GM19025 (cell line): ENCODE measurements at regions not wholly inside any gene's neighbourhood (a gene's known extent, or its start where the extent isn't known, plus 50 kb on each side); places are given as distances from the start of the nearest gene placed in this dataset.

ENCODE experiments used
- ATAC-seq: cut with Tn5 transposase; IDR thresholded peaks from one replicate; pipeline ENCODE4 v1.9.1; 2021; ENCODE audit warnings: mild to moderate bottlenecking, low read depth, moderate library complexity; ENCODE audit not compliant: unreplicated experiment

- no peak for ATAC-seq
These were observed 486.4 kb downstream of the NPIPA7 start for GRCh38 chr16:16865374-16865773.

DNA sequence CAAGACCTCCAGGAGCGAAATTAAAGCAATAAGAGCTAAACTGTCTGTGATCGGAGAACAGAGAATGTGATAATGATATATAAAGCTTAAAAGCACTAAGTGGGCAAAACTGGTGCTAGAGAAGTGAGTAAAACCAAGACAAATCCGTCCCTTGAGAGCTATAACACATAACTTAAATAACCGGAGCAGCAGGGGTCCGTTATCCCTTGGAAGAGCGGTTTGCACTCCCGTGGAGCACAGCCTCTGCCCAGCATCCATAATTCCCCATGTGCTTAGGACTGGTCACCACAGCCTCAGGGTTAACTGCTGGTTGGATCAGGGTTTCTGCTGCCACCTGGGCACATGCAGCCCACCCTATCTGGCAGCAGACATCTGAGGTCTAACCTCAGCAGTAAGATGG lies 489.0 kb downstream of the NPIPA7 start:
- no peak for ATAC-seq

- ATAC-seq: no peak
These were observed 489.8 kb downstream of the NPIPA7 start for GRCh38 chr16:16868727-16869126.

DNA sequence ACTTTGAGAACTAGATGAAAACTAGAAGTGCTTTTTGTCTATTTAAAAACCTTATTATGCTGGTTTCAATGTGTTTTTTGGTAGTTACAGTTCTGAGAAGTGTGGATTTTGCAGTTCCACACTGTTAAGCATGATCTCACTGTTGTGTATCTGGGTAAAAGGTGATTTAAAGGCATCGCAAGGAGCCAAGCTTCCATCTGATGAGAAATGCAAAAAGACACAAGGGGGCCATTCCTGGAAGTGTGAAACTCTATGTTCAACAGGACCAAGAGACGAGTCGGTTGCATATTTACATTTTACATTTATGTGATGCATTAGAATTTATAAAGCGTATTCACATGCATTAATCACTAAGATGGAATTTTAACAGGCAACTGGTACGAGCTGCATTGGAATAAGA lies 490.8 kb downstream of the NPIPA7 start:
- ATAC-seq: no peak

DNA sequence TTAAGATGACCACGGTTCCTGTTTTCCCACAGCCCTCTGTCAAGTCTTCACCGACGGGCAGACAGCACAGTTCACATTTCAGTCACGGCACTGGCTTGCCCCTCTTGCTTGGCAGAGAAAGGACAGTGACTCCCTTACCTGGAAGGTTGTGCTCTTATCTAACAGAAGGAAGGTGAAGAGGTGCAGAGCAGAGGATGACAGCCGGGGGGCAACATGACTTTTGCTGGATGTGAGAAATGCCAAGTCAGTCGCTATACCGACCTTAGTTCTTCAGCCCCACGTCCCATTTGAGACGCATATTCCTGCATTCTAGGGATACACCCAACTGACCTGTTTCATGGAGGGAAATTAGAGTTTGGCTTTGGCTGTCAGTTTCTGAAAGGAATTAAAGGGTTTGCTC lies 492.3 kb downstream of the NPIPA7 start:
- ATAC-seq: no peak

- no peak for ATAC-seq
These were observed 498.1 kb downstream of the NPIPA7 start for GRCh38 chr16:16877061-16877460.

DNA sequence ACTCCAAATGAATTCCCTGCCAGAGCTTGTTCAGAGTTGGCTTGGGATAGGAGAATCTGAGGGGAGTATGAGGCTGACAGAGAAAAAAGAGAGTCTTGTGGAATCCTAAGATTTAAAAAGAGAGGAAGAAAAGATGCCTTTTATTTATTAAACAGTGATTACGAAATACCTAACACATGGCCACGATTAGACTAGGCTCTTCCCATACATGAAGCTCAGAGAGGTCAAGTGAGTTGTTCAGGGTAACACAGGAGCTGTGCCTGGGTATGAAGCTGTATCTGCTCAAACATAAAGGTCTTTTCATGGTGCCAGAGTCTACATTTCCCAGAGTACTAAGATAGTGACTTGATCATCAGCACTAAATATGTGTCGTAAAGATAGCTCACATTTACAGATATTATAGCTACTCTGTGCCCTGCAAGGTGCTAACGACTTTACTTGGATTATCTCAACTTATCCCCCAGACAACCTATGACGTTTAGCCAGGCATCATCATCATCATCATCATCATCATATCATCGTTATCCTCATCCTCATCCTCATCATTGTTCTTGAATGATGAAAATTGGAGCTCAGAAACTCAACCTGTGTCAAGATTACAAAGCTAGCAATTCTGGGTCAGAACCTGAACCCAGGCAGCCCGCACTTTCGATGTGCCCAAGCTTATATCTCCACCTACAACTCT lies 500.8 kb downstream of the NPIPA7 start:
- ATAC-seq: no peak

- ATAC-seq: no peak
These were observed 502.9 kb downstream of the NPIPA7 start for GRCh38 chr16:16881814-16882213.

GRCh38 chr16:16882766-16883165 lies 503.8 kb downstream of the NPIPA7 start:
- ATAC-seq: no peak

GRCh38 chr16:16884451-16884850 lies 505.5 kb downstream of the NPIPA7 start:
- ATAC-seq: no peak

DNA sequence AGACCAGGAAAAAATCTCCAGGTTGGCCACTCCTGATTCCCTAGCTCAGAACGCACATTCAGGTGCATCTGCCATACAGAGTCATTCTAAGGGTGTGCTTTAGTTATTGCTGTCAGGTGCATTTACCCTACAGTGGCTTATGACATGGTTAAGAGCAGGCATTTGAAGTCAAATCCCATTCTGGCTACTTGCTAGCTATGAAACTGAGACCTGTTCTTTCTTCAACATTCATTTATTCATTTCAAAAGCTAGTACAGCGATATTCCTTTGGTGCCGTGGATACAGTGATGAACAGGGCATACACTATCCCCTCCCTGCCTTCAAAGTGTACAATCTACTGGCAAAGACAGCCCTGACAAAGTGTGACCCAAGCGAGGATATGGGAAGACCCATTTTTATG lies 508.3 kb downstream of the NPIPA7 start:
- no peak for ATAC-seq

DNA sequence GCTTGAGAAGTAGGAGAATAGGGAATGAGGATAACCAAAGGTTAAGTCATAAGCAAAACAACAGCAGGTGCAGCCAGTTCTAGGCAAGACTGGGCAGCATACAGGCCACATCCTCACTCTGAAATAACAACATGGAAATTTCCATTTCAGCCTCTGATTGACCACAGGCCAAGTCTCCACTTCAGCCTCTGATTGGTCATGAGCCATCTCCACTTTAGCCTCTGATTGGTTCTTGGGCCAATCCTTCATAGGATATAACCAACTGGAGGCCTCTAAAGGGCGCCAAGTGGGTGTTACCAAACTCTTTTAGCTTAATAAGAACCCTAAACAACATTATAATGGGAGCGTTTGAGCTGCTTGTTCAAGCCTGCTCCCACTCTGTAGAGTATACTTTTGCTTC lies 512.0 kb downstream of the NPIPA7 start:
- ATAC-seq: no peak

GRCh38 chr16:16904601-16905000 lies 525.7 kb downstream of the NPIPA7 start:
- ATAC-seq: no peak

DNA sequence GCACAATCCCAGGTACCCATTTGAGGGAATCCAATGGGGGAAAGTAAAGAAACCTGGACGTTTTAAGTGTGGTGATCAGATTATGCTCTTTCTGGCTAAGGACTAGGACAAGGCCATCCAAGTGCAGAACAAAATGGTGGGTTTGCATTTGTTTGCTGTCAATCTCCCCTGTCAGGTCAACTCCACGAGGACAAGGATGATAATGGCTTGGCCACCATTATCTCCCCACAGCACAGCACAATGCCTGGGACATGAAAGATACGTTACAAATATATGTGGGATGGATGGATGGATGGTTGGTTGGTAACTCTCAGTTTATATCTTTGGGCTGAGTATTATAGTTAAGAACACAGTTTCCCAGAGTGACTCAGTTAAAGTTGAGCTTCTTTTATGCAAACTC lies 526.9 kb downstream of the NPIPA7 start:
- ATAC-seq: no peak

DNA sequence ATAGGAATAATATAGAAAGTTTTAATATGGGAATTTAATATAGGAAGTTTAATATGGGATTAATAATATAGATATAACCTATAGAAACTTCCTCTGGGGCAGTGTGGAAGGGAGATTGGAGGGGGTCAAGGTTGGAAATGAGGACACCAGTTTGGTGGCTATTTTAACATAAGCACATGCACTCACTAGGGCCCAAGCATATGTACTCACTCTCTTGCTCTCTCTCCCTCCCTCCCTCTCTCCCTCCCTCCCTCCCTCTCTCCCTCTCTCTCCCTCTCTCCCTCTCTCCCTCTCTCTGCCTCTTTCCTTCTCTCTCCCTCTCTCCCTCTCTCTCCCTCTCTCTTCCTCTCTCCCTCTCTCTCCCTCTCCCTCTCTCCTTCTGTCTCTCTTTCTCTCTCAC lies 528.1 kb downstream of the NPIPA7 start:
- ATAC-seq: no peak

DNA sequence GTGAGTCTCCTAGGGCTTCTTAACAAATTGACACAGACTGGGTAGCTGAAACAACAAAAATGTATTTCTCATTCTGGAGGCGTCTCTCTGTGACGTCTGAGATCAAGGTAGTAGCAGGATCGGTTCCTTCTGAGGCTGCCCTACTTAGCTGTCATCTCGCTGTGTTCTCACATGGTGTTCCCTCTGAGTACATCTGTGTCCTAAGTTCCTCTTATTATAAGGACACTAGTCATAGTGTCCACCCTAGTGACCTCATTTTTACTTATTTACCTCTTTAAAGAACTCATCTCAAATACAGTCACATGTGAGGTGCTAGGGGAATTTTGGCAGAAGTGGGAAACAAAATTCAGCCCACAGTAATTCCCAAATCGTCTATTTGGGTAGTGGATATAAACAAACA lies 529.1 kb downstream of the NPIPA7 start:
- ATAC-seq: no peak

GRCh38 chr16:16909126-16909525 lies 530.2 kb downstream of the NPIPA7 start:
- ATAC-seq: no peak

- no peak for ATAC-seq
These were observed 531.7 kb downstream of the NPIPA7 start for GRCh38 chr16:16910666-16911065.

- no peak for ATAC-seq
These were observed 536.8 kb downstream of the NPIPA7 start for GRCh38 chr16:16915771-16916170.

GRCh38 chr16:16917191-16917785 lies 538.3 kb downstream of the NPIPA7 start:
- ATAC-seq: no peak

GRCh38 chr16:16923479-16923878 lies 544.5 kb downstream of the NPIPA7 start:
- no peak for ATAC-seq

DNA sequence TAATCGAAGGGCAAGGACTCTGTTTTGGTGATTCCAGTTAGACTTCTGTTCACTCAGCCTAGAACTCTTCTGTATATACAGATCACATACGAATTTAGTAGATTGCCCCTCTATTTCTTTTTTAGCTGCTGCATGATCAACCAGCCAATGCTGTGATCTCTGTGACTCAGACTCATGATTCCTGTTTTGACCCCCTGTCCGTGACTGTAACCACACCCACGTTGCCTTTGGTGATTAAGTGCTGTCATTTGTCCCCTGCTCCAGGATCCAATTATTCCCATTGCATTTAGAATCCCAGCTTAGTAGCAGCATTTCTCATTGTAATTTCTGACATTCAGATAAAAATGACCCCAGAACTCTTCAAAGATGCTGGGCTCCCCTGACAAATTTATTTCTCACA lies 545.7 kb downstream of the NPIPA7 start:
- ATAC-seq: no peak

- ATAC-seq: no peak
These were observed 545.3 kb downstream of the XYLT1 start for GRCh38 chr16:16925432-16925831.
